ENCODE measurements at regions not wholly inside any gene's neighbourhood (a gene's known extent, or its start where the extent isn't known, plus 50 kb on each side); places are given as distances from the start of the nearest gene placed in this dataset.

- Histone ChIP-seq H3K27me3 (no peaks in the 10 kb centered on the region), H3K36me3 (replicated peaks; ENCODE audit: insufficient read depth, low read depth) (no peaks in the 10 kb centered on the region)
- 86% methylated on average over 4 of the region's 4 CpGs for WGBS (ENCODE audit: low lambda C conversion rate, missing lambda C conversion rate)
These were observed 653.0 kb upstream of the SLC39A10 start for GRCh38 chr2:195003881-195004471.

GRCh38 chr2:195001924-195002323 is 655.1 kb upstream of the SLC39A10 start:
- TF ChIP-seq EZH2 (IDR thresholded peaks at IDR 0.05; ENCODE audit: borderline replicate concordance) (no peak), EZH2phosphoT487 (IDR thresholded peaks at IDR 0.05; ENCODE audit: low read depth, severe bottlenecking, unreplicated experiment) (no peak), CTCF (IDR thresholded peaks at IDR 0.05; ENCODE audit: poor library complexity) (no peak)
- WGBS (ENCODE audit: low lambda C conversion rate, missing lambda C conversion rate), result 64% methylated on average over 3 of the region's 3 CpGs
- H3K79me2 ChIP-seq, result no peaks in the 10 kb centered on the region
- no peaks in the 10 kb centered on the region for H3K9me3 ChIP-seq (ENCODE audit: low read depth)
- no peaks in the 10 kb centered on the region for H3K9me2 ChIP-seq (replicated peaks; ENCODE audit: insufficient read depth)
- H2AFZ ChIP-seq, result no peak overlapping the region
- DNase-seq (ENCODE audit: low spot score), result no peak
- no peaks in the 10 kb centered on the region for H3K36me3 ChIP-seq (replicated peaks; ENCODE audit: insufficient read depth, low read depth)
- H3K27me3 ChIP-seq, result no peaks in the 10 kb centered on the region
- H3K4me1 ChIP-seq (ENCODE audit: insufficient read depth), result peaks cover 8% of the 10 kb centered on the region
- H3K27ac ChIP-seq, result no peak overlapping the region
- no peaks in the 10 kb centered on the region for H4K20me1 ChIP-seq (ENCODE audit: insufficient read depth, poor library complexity, severe bottlenecking)
- no peak overlapping the region for H3K4me3 ChIP-seq
- no peak overlapping the region for H3K4me2 ChIP-seq

More at GRCh38 chr2:195003881-195004471, 653.0 kb upstream of the SLC39A10 start:
- H3K9me3 ChIP-seq (ENCODE audit: low read depth), result no peaks in the 10 kb centered on the region
- no peaks in the 10 kb centered on the region for H3K79me2 ChIP-seq
- H3K27ac ChIP-seq, result no peak overlapping the region
- no peak overlapping the region for H2AFZ ChIP-seq
- H3K4me2 ChIP-seq, result no peak overlapping the region
- H3K4me3 ChIP-seq, result no peak overlapping the region
- no peak for DNase-seq (ENCODE audit: low spot score)
- H3K9me2 ChIP-seq (replicated peaks; ENCODE audit: insufficient read depth), result no peaks in the 10 kb centered on the region
- no peaks in the 10 kb centered on the region for H4K20me1 ChIP-seq (ENCODE audit: insufficient read depth, poor library complexity, severe bottlenecking)
- TF ChIP-seq EZH2phosphoT487 (IDR thresholded peaks at IDR 0.05; ENCODE audit: low read depth, severe bottlenecking, unreplicated experiment) (no peak), EZH2 (IDR thresholded peaks at IDR 0.05; ENCODE audit: borderline replicate concordance) (no peak), CTCF (IDR thresholded peaks at IDR 0.05; ENCODE audit: poor library complexity) (no peak)
- H3K4me1 ChIP-seq (ENCODE audit: insufficient read depth), result peaks cover 7% of the 10 kb centered on the region

- Histone ChIP-seq H3K4me2 (no peak overlapping the region), H3K27me3 (no peaks in the 10 kb centered on the region), H3K9me3 (ENCODE audit: low read depth) (no peaks in the 10 kb centered on the region), H3K27ac (no peak overlapping the region), H2AFZ (no peak overlapping the region), H3K79me2 (no peaks in the 10 kb centered on the region), H4K20me1 (ENCODE audit: insufficient read depth, poor library complexity, severe bottlenecking) (no peaks in the 10 kb centered on the region), H3K4me3 (no peak overlapping the region), H3K36me3 (replicated peaks; ENCODE audit: insufficient read depth, low read depth) (no peaks in the 10 kb centered on the region), H3K9me2 (replicated peaks; ENCODE audit: insufficient read depth) (no peaks in the 10 kb centered on the region), H3K4me1 (ENCODE audit: insufficient read depth) (peaks cover 8% of the 10 kb centered on the region)
- no peak for DNase-seq (ENCODE audit: low spot score)
- TF ChIP-seq CTCF (IDR thresholded peaks at IDR 0.05; ENCODE audit: poor library complexity) (no peak), EZH2phosphoT487 (IDR thresholded peaks at IDR 0.05; ENCODE audit: low read depth, severe bottlenecking, unreplicated experiment) (no peak), EZH2 (IDR thresholded peaks at IDR 0.05; ENCODE audit: borderline replicate concordance) (no peak)
- 23% methylated on average over 4 of the region's 4 CpGs for WGBS (ENCODE audit: low lambda C conversion rate, missing lambda C conversion rate)
These were observed 657.3 kb upstream of the SLC39A10 start for GRCh38 chr2:194999771-195000170.

Measured in hepatocyte (in vitro differentiated cells).